Right atrium auricular region (tissue), 2 donors: ENCODE measurements at regions not wholly inside any gene's neighbourhood (a gene's known extent, or its start where the extent isn't known, plus 50 kb on each side); places are given as distances from the start of the nearest gene placed in this dataset.

ENCODE experiments used
- DNase-seq: peaks from one replicate; pipeline ENCODE4 v3.0.0-alpha.2; 2019; ENCODE audit warnings: low spot score
- H3K27ac ChIP-seq, 2 donors: fragments of 200-600 bp; sonication (generic); 1 replicate in 1 of 2; 2 replicates in 1 of 2; pipeline ENCODE4 v1.5.1; 2016 to 2019
- H3K27me3 ChIP-seq, 2 donors: fragments of 200-600 bp; sonication (generic); one replicate each; pipeline versions ENCODE4 v1.5.1 to v1.6.0; 2017 to 2019
- H3K36me3 ChIP-seq: fragments of 200-600 bp; sonication (generic); one replicate; pipeline ENCODE4 v1.5.1; 2016
- H3K4me1 ChIP-seq, 2 donors: fragments of 200-600 bp; sonication (generic); one replicate each; pipeline versions ENCODE4 v1.5.1 to v1.6.0; 2017 to 2019
- H3K4me3 ChIP-seq, 2 donors: fragments of 200-600 bp; sonication (generic); 1 replicate in 1 of 2; 2 replicates in 1 of 2; pipeline ENCODE4 v1.5.1; 2017 to 2019; ENCODE audit warnings: mild to moderate bottlenecking in 1 of 2, moderate library complexity in 1 of 2
- H3K9me3 ChIP-seq, 2 donors: fragments of 200-600 bp; sonication (generic); one replicate each; pipeline ENCODE4 v1.5.1; 2019
- TF ChIP-seq, protein P1 (sequence below), 2 donors: fragments of 200-600 bp; sonication (generic); IDR thresholded peaks; one replicate each; pipeline ENCODE4 v1.5.1; 2019; ENCODE audit warnings: antibody characterized with exemption in 2 of 2

DNA sequence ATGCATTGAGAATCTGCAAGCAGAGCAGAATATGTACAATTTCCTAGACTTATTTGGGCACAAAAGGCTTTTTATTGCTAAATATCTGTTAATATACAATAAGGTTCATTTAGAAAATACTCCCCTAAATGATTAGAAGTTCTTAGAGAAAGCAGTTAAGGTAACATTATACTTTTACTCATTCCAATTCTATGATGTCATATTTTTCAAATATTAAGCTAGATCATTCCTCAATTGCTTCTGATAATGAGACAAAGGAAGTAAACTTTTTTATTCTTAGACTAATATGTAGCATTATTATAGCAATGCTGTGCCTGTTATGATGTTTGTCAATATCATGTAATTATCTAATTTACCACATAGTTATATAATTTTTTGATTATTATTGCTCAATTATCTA, 447.0 kb downstream of the SLC16A7 start:
- H3K36me3 ChIP-seq: no peaks in the 10 kb centered on the region
- H3K27me3 ChIP-seq: no peaks in the 10 kb centered on the region
- H3K9me3 ChIP-seq: no peaks in the 10 kb centered on the region
- TF ChIP-seq, protein P1, sequence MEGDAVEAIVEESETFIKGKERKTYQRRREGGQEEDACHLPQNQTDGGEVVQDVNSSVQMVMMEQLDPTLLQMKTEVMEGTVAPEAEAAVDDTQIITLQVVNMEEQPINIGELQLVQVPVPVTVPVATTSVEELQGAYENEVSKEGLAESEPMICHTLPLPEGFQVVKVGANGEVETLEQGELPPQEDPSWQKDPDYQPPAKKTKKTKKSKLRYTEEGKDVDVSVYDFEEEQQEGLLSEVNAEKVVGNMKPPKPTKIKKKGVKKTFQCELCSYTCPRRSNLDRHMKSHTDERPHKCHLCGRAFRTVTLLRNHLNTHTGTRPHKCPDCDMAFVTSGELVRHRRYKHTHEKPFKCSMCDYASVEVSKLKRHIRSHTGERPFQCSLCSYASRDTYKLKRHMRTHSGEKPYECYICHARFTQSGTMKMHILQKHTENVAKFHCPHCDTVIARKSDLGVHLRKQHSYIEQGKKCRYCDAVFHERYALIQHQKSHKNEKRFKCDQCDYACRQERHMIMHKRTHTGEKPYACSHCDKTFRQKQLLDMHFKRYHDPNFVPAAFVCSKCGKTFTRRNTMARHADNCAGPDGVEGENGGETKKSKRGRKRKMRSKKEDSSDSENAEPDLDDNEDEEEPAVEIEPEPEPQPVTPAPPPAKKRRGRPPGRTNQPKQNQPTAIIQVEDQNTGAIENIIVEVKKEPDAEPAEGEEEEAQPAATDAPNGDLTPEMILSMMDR (IDR thresholded peaks at IDR 0.05): no peak
- no peak for DNase-seq
- H3K4me3 ChIP-seq: no peak overlapping the region
- H3K4me1 ChIP-seq: no peaks in the 10 kb centered on the region
- no peak overlapping the region for H3K27ac ChIP-seq

DNA sequence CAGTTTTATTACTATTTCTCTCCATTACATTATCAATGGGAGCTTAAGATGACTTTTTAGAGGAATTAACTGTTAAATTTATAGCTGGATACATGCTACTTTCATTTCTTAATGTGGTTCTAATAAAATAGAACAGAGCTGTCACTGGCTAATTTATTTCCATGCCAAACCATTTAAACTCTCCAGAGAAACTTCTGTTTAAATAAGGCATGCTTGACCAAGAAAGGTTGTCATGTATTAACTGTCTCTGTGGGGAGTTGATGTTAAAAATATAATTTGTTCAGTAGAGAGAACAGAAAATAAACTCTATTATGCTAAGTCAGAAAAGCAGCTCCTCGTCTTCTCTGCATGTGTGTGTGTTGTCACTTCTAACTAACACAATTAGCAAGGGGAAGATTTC, 447.4 kb downstream of the SLC16A7 start:
- no peaks in the 10 kb centered on the region for H3K36me3 ChIP-seq
- H3K4me1 ChIP-seq: no peaks in the 10 kb centered on the region
- DNase-seq: no peak
- H3K4me3 ChIP-seq: no peak overlapping the region
- TF ChIP-seq, protein P1 (IDR thresholded peaks at IDR 0.05): no peak
- H3K27me3 ChIP-seq: no peaks in the 10 kb centered on the region
- no peak overlapping the region for H3K27ac ChIP-seq
- H3K9me3 ChIP-seq: no peaks in the 10 kb centered on the region

DNA sequence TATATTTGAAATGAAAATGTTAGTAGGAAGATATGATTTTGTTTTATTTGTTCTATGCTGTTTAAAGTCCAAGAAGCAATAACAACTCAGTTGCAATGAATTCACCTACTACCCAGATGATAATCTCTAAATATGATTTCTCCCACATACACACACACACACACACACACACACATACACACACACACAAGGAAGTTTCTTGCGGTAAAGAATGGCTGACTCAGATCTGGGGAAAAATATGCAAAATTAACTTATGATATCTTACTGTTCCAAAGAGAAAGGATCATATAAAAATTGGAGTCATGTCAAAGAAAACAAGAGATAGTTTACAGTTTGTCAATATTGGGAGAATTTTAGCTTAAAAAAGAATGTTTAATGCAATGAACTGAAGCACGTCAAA, 456.7 kb downstream of the SLC16A7 start:
- DNase-seq: no peak
- Histone ChIP-seq H3K4me1 (no peaks in the 10 kb centered on the region), H3K36me3 (no peaks in the 10 kb centered on the region), H3K9me3 (no peaks in the 10 kb centered on the region), H3K27me3 (no peaks in the 10 kb centered on the region), H3K27ac (no peak overlapping the region), H3K4me3 (no peak overlapping the region)
- TF ChIP-seq, protein P1 (IDR thresholded peaks at IDR 0.05): no peak

DNA sequence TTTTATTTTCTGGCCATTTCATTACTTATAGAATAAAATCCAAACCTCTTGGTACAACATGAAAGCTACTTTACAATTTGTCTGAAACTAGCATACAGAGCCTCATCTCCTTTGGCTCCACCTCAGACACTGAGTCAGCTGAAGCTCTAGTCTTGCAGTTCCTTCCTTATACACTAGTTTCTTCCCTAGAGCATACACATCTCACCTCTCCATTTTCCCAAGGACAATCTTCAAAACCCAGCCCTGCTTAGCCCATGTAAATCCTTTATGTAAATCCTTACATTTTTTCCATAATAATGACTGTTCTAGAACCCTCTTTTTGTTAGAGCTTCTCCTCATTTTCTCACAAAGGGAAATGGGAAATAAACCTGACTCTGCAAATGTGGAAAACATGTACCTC, 463.4 kb downstream of the SLC16A7 start:
- Histone ChIP-seq H3K4me1 (no peaks in the 10 kb centered on the region), H3K4me3 (no peak overlapping the region), H3K27me3 (no peaks in the 10 kb centered on the region), H3K9me3 (no peaks in the 10 kb centered on the region), H3K27ac (no peak overlapping the region), H3K36me3 (no peaks in the 10 kb centered on the region)
- TF ChIP-seq, protein P1 (IDR thresholded peaks at IDR 0.05): no peak
- DNase-seq: no peak

DNA sequence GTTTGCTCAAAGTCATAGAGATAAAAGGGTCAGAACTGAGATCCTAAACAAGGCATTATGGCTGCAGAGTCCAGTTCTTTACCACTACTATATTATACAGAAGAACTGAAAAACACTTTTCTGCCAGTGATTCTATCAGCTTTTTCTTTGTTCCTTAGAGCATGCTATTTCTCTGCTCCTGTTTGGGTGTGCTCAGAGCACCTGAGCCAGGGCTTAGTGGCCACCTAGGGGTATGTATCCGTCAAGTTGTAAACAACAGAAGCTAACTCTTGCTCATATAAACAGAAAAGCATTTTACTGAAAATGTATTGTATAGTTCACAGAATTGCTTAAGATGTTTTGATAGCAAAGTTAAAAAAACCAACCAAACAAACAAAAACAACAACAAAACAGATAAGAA, 470.8 kb downstream of the SLC16A7 start:
- H3K4me1 ChIP-seq: no peaks in the 10 kb centered on the region
- H3K4me3 ChIP-seq: no peak overlapping the region

DNA sequence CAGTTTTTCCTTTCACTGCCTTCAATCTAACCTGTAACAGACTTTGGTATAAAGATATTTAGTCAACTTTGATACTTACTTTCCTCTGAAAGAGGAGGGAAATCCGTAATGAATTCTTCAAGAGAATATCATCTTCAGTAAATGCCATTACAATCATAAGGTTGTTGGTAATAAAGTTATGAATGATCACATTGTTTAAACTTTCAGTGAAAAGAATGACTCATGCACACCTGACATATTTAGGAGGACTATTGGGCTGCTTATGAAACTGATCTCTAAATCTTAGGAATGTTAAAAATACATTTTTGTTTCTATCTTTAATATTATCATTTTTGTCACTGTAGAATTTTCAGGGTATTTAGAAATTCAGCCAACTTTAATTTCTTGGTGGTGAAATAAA, 474.7 kb downstream of the SLC16A7 start:
- Histone ChIP-seq H3K27me3 (no peaks in the 10 kb centered on the region), H3K4me3 (no peak overlapping the region), H3K4me1 (no peaks in the 10 kb centered on the region), H3K36me3 (no peaks in the 10 kb centered on the region), H3K9me3 (no peaks in the 10 kb centered on the region), H3K27ac (no peak overlapping the region)
- TF ChIP-seq, protein P1 (IDR thresholded peaks at IDR 0.05): no peak
- DNase-seq: no peak

More for the DNA sequence above, 470.8 kb downstream of the SLC16A7 start:
- TF ChIP-seq, protein P1 (IDR thresholded peaks at IDR 0.05): no peak
- H3K9me3 ChIP-seq: no peaks in the 10 kb centered on the region
- no peak overlapping the region for H3K27ac ChIP-seq
- H3K27me3 ChIP-seq: no peaks in the 10 kb centered on the region
- no peaks in the 10 kb centered on the region for H3K36me3 ChIP-seq
- DNase-seq: no peak
